IMR-90 (cell line): ENCODE measurements at regions not wholly inside any gene's neighbourhood (a gene's known extent, or its start where the extent isn't known, plus 50 kb on each side); places are given as distances from the start of the nearest gene placed in this dataset.

ENCODE experiments used
- ATAC-seq: fragments of 200-7000 bp; cut with Tn5 transposase; 2 replicates; pipeline ENCODE4 v1.9.1; 2020; ENCODE audit warnings: low read depth, mild to moderate bottlenecking, moderate library complexity
- BruUV-seq: library from RNA; stranded (reverse); fragments of 400-500 nt; replicated peaks from 2 replicates; lab custom pipeline; 2021; lab: Mats Ljungman, UMichigan
- CTCF ChIA-PET: fragments of 300-600 bp; formaldehyde crosslinking; extraction: SDS; loops from one replicate; lab custom pipeline; 2021; ENCODE audit warnings: antibody characterized with exemption; lab: Yijun Ruan, JAX
- POLR2A ChIA-PET: fragments of 300-600 bp; sonication (Branson Sonifier 250); formaldehyde crosslinking; loops from one replicate; lab custom pipeline; 2022; ENCODE audit warnings: antibody characterized with exemption; ENCODE audit not compliant: unreplicated experiment; lab: Charles Lee
- DNase-seq: peaks from one replicate; pipeline ENCODE4 v3.0.0; 2013
- H2AFZ ChIP-seq: replicated peaks from 2 replicates; pipeline ENCODE3; 2013; ENCODE audit warnings: low read length, mild to moderate bottlenecking; ENCODE audit not compliant: poor library complexity
- H2AK5ac ChIP-seq: 2 replicates; pipeline ENCODE4 v1.6.1; 2013; ENCODE audit warnings: low read depth, low read length, inconsistent platforms
- H2AK9ac ChIP-seq: replicated peaks from 2 replicates; pipeline ENCODE3; 2013; ENCODE audit warnings: mild to moderate bottlenecking, low read depth, low read length, moderate library complexity; ENCODE audit not compliant: poor library complexity
- H2BK120ac ChIP-seq: 2 replicates; pipeline ENCODE4 v1.6.1; 2013; ENCODE audit warnings: low read depth, low read length, inconsistent platforms
- H2BK15ac ChIP-seq: 3 replicates; pipeline ENCODE4 v1.6.1; 2013; ENCODE audit warnings: low read depth, low read length, inconsistent platforms
- H2BK20ac ChIP-seq: 2 replicates; pipeline ENCODE4 v1.6.1; 2013; ENCODE audit warnings: low read depth, mild to moderate bottlenecking, inconsistent platforms, low read length, moderate library complexity
- H2BK5ac ChIP-seq: 2 replicates; pipeline ENCODE4 v1.6.1; 2013; ENCODE audit warnings: mild to moderate bottlenecking, low read depth, low read length, inconsistent platforms; ENCODE audit not compliant: poor library complexity, severe bottlenecking
- H3K14ac ChIP-seq: replicated peaks from 2 replicates; pipeline ENCODE4 v1.6.1; 2013; ENCODE audit warnings: low read depth, low read length, inconsistent platforms
- H3K18ac ChIP-seq: 2 replicates; pipeline ENCODE4 v1.6.1; 2013; ENCODE audit warnings: low read depth, low read length, control low read depth
- H3K23ac ChIP-seq: 2 replicates; pipeline ENCODE4 v1.6.1; 2013; ENCODE audit warnings: low read depth, low read length, inconsistent platforms
- H3K27ac ChIP-seq: 2 replicates; pipeline ENCODE4 v1.5.1; 2013; ENCODE audit warnings: mild to moderate bottlenecking, control low read depth, low read length; ENCODE audit not compliant: insufficient read depth
- H3K27me3 ChIP-seq: 2 replicates; pipeline ENCODE4 v1.6.1; 2013; ENCODE audit warnings: low read length; ENCODE audit not compliant: control insufficient read depth, insufficient read depth
- H3K36me3 ChIP-seq: 2 replicates; pipeline ENCODE4 v1.6.1; 2013; ENCODE audit warnings: low read length, mixed read lengths; ENCODE audit not compliant: control insufficient read depth, insufficient read depth
- H3K4ac ChIP-seq: 2 replicates; pipeline ENCODE4 v1.6.1; 2013; ENCODE audit warnings: low read depth, low read length, inconsistent platforms
- H3K4me1 ChIP-seq: 2 replicates; pipeline ENCODE4 v1.6.1; 2013; ENCODE audit warnings: low read length, mixed read lengths; ENCODE audit not compliant: control insufficient read depth, insufficient read depth
- H3K4me2 ChIP-seq: 2 replicates; pipeline ENCODE4 v1.6.1; 2013; ENCODE audit warnings: low read depth, mild to moderate bottlenecking, control low read depth, low read length, moderate library complexity
- H3K4me3 ChIP-seq: 2 replicates; pipeline ENCODE4 v1.5.1; 2013; ENCODE audit warnings: low read depth, mild to moderate bottlenecking, control low read depth, low read length, moderate library complexity; ENCODE audit not compliant: insufficient read depth
- H3K56ac ChIP-seq: 2 replicates; pipeline ENCODE4 v1.6.1; 2013; ENCODE audit warnings: low read length, inconsistent platforms; ENCODE audit not compliant: insufficient read depth; ENCODE audit errors: extremely low read depth
- H3K79me1 ChIP-seq, 2 experiments: 2 replicates each; pipeline ENCODE4 v1.6.1; 2013; ENCODE audit warnings: low read length in 2 of 2, inconsistent platforms in 1 of 2, low read depth in 1 of 2
- H3K9ac ChIP-seq: 2 replicates; pipeline ENCODE4 v1.6.1; 2013; ENCODE audit warnings: low read depth, low read length, control low read depth
- H3K9me1 ChIP-seq: 2 replicates; pipeline ENCODE4 v1.6.1; 2013; ENCODE audit warnings: low read length, inconsistent platforms; ENCODE audit not compliant: insufficient read depth
- H3K9me3 ChIP-seq: 2 replicates; pipeline ENCODE4 v1.6.1; 2013; ENCODE audit warnings: low read length; ENCODE audit not compliant: control insufficient read depth, insufficient read depth
- H4K20me1 ChIP-seq: 2 replicates; pipeline ENCODE4 v1.6.1; 2013; ENCODE audit warnings: low read length, inconsistent platforms; ENCODE audit not compliant: insufficient read depth
- H4K5ac ChIP-seq: 2 replicates; pipeline ENCODE4 v1.6.1; 2013; ENCODE audit warnings: mild to moderate bottlenecking, low read depth, low read length, control low read depth
- H4K8ac ChIP-seq, 2 experiments: 2 replicates each; pipeline ENCODE4 v1.6.1; 2013; ENCODE audit warnings: low read depth in 2 of 2, low read length in 2 of 2, control low read depth in 1 of 2, inconsistent platforms in 1 of 2
- H4K91ac ChIP-seq: 2 replicates; pipeline ENCODE4 v1.6.1; 2013; ENCODE audit warnings: low read depth, low read length, inconsistent platforms; ENCODE audit not compliant: insufficient read depth
- BHLHE40 ChIP-seq: fragments of 150-350 bp; IDR thresholded peaks from 2 replicates; pipeline ENCODE4 v1.6.1; 2016; ENCODE audit warnings: mild to moderate bottlenecking, low read depth, low read length
- CHD1 ChIP-seq: IDR thresholded peaks from 2 replicates; pipeline ENCODE4 v1.6.1; 2012; ENCODE audit warnings: low read depth, low read length, improper control_type of control experiment
- FOS ChIP-seq: fragments of 150-350 bp; IDR thresholded peaks from 2 replicates; pipeline ENCODE4 v1.6.1; 2016; ENCODE audit warnings: low read depth, low read length
- MAFK ChIP-seq: IDR thresholded peaks from 2 replicates; pipeline ENCODE4 v1.6.1; 2012; ENCODE audit warnings: low read depth, low read length, improper control_type of control experiment
- MAZ ChIP-seq: IDR thresholded peaks from 2 replicates; pipeline ENCODE4 v1.6.1; 2012; ENCODE audit warnings: low read depth, mild to moderate bottlenecking, low read length, improper control_type of control experiment, moderate library complexity, borderline replicate concordance
- MXI1 ChIP-seq: IDR thresholded peaks from 2 replicates; pipeline ENCODE4 v1.6.1; 2012; ENCODE audit warnings: low read depth, mild to moderate bottlenecking, low read length, moderate library complexity, borderline replicate concordance
- NFE2L2 ChIP-seq: fragments of 150-350 bp; IDR thresholded peaks from 2 replicates; pipeline ENCODE4 v1.6.1; 2016; ENCODE audit warnings: low read depth, mild to moderate bottlenecking, low read length
- RCOR1 ChIP-seq: IDR thresholded peaks from 2 replicates; pipeline ENCODE4 v1.6.1; 2012; ENCODE audit warnings: mild to moderate bottlenecking, low read length, improper control_type of control experiment; ENCODE audit not compliant: insufficient replicate concordance
- RFX5 ChIP-seq: IDR thresholded peaks from 2 replicates; pipeline ENCODE4 v1.8.0; 2012; ENCODE audit warnings: low read depth, mild to moderate bottlenecking, low read length, moderate library complexity
- SMC3 ChIP-seq: fragments of 150-350 bp; IDR thresholded peaks from 2 replicates; pipeline ENCODE4 v1.6.1; 2016; ENCODE audit warnings: low read depth, mild to moderate bottlenecking, antibody characterized with exemption, low read length, moderate library complexity
- WGBS, 2 experiments: methylation state at CpG; one replicate each; pipeline versions ENCODE4 v1.1.5 to v1.1.7; 2013; ENCODE audit warnings: missing lambda C conversion rate in 2 of 2; ENCODE audit not compliant: insufficient read length in 1 of 2; ENCODE audit errors: extremely low coverage in 2 of 2; 5-methylcytosine and 5-hydroxymethylcytosine counted together
- dilution Hi-C: fragments of 300-500 bp; cut with HindIII; formaldehyde crosslinking; loops from one replicate; pipeline ENCODE4 v1.14.3; 2018; ENCODE audit warnings: low sequenced_read_pairs; ENCODE audit not compliant: unreplicated experiment
- in situ Hi-C: fragments of 300-500 bp; cut with MboI; formaldehyde crosslinking; loops from 3 replicates; pipeline ENCODE4 v1.14.3; 2019; ENCODE audit warnings: low sequenced_read_pairs, inconsistent platforms, mixed read lengths
- intact Hi-C: fragments of 100-400 bp; cut with micrococcal nuclease; formaldehyde crosslinking; loops from 2 replicates; pipeline ENCODE4 v1.10.0; 2022
- TF ChIP-seq, protein P1 (sequence below): conservative IDR thresholded peaks from 2 replicates; pipeline ENCODE4 v1.5.1; 2012; ENCODE audit warnings: mild to moderate bottlenecking, low read depth, low read length, improper control_type of control experiment
- TF ChIP-seq, protein P2 (sequence below): fragments of 150-350 bp; IDR thresholded peaks from 2 replicates; pipeline ENCODE4 v1.6.1; 2016; ENCODE audit warnings: low read depth, mild to moderate bottlenecking, low read length, moderate library complexity, borderline replicate concordance
- TF ChIP-seq, protein P3 (sequence below): fragments of 150-350 bp; IDR thresholded peaks from 2 replicates; pipeline ENCODE4 v1.6.1; 2017; ENCODE audit warnings: mild to moderate bottlenecking, antibody characterized with exemption, low read length, low read depth

DNA sequence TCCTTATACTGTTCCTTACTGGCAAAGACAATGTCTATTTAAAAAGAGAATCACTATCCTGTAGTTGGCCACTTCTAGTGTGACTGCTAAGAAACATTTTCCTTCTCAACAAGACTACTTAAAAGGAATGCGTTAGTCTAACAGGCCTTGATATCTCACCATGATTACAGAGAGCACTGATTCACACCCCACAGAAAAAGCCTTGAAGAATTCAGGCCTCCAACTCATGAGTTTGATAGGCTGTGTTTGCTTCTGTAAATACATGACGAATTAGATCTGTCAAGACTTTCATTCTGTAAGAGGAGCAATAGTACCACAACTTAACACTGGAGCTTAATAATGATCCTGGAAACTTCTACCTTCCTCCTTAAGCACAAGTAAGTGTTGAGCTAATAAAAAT lies 432.8 kb upstream of the NR2F2 start:
- DNase-seq (no peak), ATAC-seq (no peak)
- H2AK9ac ChIP-seq, result no peak overlapping the region
- no peaks in the 10 kb centered on the region; the same call in 1 of the 2 replicates for H3K27me3 ChIP-seq
- no peak overlapping the region for H3K4me2 ChIP-seq
- no peaks in the 10 kb centered on the region for H3K79me1 ChIP-seq
- POLR2A ChIA-PET, result no interaction called here
- no peak overlapping the region for H3K4me3 ChIP-seq
- H3K4me1 ChIP-seq, result no peaks in the 10 kb centered on the region
- H3K9me1 ChIP-seq, result no peaks in the 10 kb centered on the region
- no TSS peak for BruUV-seq
- H4K20me1 ChIP-seq, result no peaks in the 10 kb centered on the region
- no peak overlapping the region for H3K9ac ChIP-seq
- intact Hi-C loops (no loop called here), dilution Hi-C loops (no loop called here), in situ Hi-C loops (no loop called here)
- no peak overlapping the region for H2AK5ac ChIP-seq
- no peak overlapping the region for H3K27ac ChIP-seq
- no peak overlapping the region for H2BK5ac ChIP-seq
- CTCF ChIA-PET, result no interaction called here
- no peak overlapping the region for H3K14ac ChIP-seq
- H4K91ac ChIP-seq, result no peak overlapping the region
- TF ChIP-seq, protein P1, sequence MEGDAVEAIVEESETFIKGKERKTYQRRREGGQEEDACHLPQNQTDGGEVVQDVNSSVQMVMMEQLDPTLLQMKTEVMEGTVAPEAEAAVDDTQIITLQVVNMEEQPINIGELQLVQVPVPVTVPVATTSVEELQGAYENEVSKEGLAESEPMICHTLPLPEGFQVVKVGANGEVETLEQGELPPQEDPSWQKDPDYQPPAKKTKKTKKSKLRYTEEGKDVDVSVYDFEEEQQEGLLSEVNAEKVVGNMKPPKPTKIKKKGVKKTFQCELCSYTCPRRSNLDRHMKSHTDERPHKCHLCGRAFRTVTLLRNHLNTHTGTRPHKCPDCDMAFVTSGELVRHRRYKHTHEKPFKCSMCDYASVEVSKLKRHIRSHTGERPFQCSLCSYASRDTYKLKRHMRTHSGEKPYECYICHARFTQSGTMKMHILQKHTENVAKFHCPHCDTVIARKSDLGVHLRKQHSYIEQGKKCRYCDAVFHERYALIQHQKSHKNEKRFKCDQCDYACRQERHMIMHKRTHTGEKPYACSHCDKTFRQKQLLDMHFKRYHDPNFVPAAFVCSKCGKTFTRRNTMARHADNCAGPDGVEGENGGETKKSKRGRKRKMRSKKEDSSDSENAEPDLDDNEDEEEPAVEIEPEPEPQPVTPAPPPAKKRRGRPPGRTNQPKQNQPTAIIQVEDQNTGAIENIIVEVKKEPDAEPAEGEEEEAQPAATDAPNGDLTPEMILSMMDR, result no peak
- TF ChIP-seq RFX5 (no peak), BHLHE40 (no peak), FOS (no peak), MXI1 (no peak), MAFK (no peak), RCOR1 (no peak), CHD1 (no peak), MAZ (no peak), NFE2L2 (no peak), SMC3 (no peak)
- TF ChIP-seq, protein P2, sequence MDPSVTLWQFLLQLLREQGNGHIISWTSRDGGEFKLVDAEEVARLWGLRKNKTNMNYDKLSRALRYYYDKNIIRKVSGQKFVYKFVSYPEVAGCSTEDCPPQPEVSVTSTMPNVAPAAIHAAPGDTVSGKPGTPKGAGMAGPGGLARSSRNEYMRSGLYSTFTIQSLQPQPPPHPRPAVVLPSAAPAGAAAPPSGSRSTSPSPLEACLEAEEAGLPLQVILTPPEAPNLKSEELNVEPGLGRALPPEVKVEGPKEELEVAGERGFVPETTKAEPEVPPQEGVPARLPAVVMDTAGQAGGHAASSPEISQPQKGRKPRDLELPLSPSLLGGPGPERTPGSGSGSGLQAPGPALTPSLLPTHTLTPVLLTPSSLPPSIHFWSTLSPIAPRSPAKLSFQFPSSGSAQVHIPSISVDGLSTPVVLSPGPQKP, result no peak
- TF ChIP-seq, protein P3, sequence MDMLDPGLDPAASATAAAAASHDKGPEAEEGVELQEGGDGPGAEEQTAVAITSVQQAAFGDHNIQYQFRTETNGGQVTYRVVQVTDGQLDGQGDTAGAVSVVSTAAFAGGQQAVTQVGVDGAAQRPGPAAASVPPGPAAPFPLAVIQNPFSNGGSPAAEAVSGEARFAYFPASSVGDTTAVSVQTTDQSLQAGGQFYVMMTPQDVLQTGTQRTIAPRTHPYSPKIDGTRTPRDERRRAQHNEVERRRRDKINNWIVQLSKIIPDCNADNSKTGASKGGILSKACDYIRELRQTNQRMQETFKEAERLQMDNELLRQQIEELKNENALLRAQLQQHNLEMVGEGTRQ, result no peak
- H4K5ac ChIP-seq, result no peak overlapping the region
- H2BK20ac ChIP-seq, result no peak overlapping the region
- H3K23ac ChIP-seq, result no peak overlapping the region
- WGBS, 2 experiments, result no CpG with 5 or more reads among the region's 2 CpGs
- H2BK15ac ChIP-seq, result no peak overlapping the region
- no peak overlapping the region for H3K4ac ChIP-seq
- no peak overlapping the region for H4K8ac ChIP-seq
- H2BK120ac ChIP-seq, result no peak overlapping the region
- H3K18ac ChIP-seq, result no peak overlapping the region
- no peak overlapping the region for H2AFZ ChIP-seq
- H3K9me3 ChIP-seq, result no peaks in the 10 kb centered on the region
- no peaks in the 10 kb centered on the region for H3K36me3 ChIP-seq
- no peak overlapping the region for H3K56ac ChIP-seq
